HepG2 (cell line): ENCODE measurements at regions not wholly inside any gene's neighbourhood (a gene's known extent, or its start where the extent isn't known, plus 50 kb on each side); places are given as distances from the start of the nearest gene placed in this dataset.

Experiments used
- DNMT1 ChIP-seq: sonication (generic); formaldehyde crosslinking; IDR thresholded peaks from 2 replicates; pipeline ENCODE4 v1.5.1; 2020; ENCODE audit warnings: mild to moderate bottlenecking, missing genetic modification reagents
- EP300 ChIP-seq, 3 experiments: sonication (generic) in 1 of 3; formaldehyde crosslinking in 1 of 3; IDR thresholded peaks; 2 replicates each; pipeline versions ENCODE4 v1.5.1 to v1.6.1; 2011 to 2020; ENCODE audit warnings: low read depth in 2 of 3, low read length in 2 of 3, borderline replicate concordance in 1 of 3, improper control_type of control experiment in 1 of 3, mild to moderate bottlenecking in 1 of 3, missing genetic modification reagents in 1 of 3, moderate library complexity in 1 of 3
- GLI4 ChIP-seq: sonication (generic); formaldehyde crosslinking; IDR thresholded peaks from 2 replicates; pipeline ENCODE4 v1.5.1; 2020; ENCODE audit warnings: missing genetic modification reagents, mild to moderate bottlenecking, moderate library complexity, borderline replicate concordance
- GTF2F1 ChIP-seq: fragments of 150-350 bp; IDR thresholded peaks from 2 replicates; pipeline ENCODE4 v1.6.1; 2014; ENCODE audit warnings: low read length
- NFE2 ChIP-seq: sonication (generic); formaldehyde crosslinking; IDR thresholded peaks from 2 replicates; pipeline ENCODE4 v1.4.0; 2020; ENCODE audit warnings: missing genetic modification reagents
- NR2F6 ChIP-seq, 2 experiments: IDR thresholded peaks; 2 replicates each; pipeline ENCODE4 v1.6.1; 2016; ENCODE audit warnings: antibody characterized with exemption in 1 of 2, mild to moderate bottlenecking in 1 of 2
- RBAK ChIP-seq: sonication (generic); formaldehyde crosslinking; IDR thresholded peaks from 2 replicates; pipeline ENCODE4 v1.5.1; 2020; ENCODE audit warnings: mild to moderate bottlenecking, missing genetic modification reagents
- SIN3B ChIP-seq: fragments of 150-350 bp; IDR thresholded peaks from 2 replicates; pipeline ENCODE4 v1.6.1; 2014; ENCODE audit warnings: low read length
- SMARCC2 ChIP-seq: fragments of 450-650 bp; IDR thresholded peaks from 2 replicates; pipeline ENCODE4 v1.6.1; 2017; ENCODE audit warnings: antibody characterized with exemption, mild to moderate bottlenecking
- ZNF33A ChIP-seq: sonication (generic); formaldehyde crosslinking; IDR thresholded peaks from 2 replicates; pipeline ENCODE4 v1.5.1; 2020; ENCODE audit warnings: missing genetic modification reagents, mild to moderate bottlenecking, moderate library complexity, borderline replicate concordance
- ZNF430 ChIP-seq: sonication (generic); formaldehyde crosslinking; IDR thresholded peaks from 2 replicates; pipeline ENCODE4 v1.9.0; 2021; ENCODE audit warnings: mild to moderate bottlenecking, missing genetic modification reagents
- TF ChIP-seq, protein P1 (sequence below): sonication (generic); formaldehyde crosslinking; IDR thresholded peaks from 2 replicates; pipeline ENCODE4 v1.5.0; 2020; ENCODE audit warnings: mild to moderate bottlenecking, missing genetic modification reagents, borderline replicate concordance
- TF ChIP-seq, protein P2 (sequence below): sonication (generic); formaldehyde crosslinking; IDR thresholded peaks from 2 replicates; pipeline ENCODE4 v1.4.0; 2020; ENCODE audit warnings: missing genetic modification reagents, borderline replicate concordance
- TF ChIP-seq, protein P3 (sequence below): sonication (generic); formaldehyde crosslinking; IDR thresholded peaks from 2 replicates; pipeline ENCODE4 v1.9.0; 2021; ENCODE audit warnings: missing genetic modification reagents, borderline replicate concordance

DNA sequence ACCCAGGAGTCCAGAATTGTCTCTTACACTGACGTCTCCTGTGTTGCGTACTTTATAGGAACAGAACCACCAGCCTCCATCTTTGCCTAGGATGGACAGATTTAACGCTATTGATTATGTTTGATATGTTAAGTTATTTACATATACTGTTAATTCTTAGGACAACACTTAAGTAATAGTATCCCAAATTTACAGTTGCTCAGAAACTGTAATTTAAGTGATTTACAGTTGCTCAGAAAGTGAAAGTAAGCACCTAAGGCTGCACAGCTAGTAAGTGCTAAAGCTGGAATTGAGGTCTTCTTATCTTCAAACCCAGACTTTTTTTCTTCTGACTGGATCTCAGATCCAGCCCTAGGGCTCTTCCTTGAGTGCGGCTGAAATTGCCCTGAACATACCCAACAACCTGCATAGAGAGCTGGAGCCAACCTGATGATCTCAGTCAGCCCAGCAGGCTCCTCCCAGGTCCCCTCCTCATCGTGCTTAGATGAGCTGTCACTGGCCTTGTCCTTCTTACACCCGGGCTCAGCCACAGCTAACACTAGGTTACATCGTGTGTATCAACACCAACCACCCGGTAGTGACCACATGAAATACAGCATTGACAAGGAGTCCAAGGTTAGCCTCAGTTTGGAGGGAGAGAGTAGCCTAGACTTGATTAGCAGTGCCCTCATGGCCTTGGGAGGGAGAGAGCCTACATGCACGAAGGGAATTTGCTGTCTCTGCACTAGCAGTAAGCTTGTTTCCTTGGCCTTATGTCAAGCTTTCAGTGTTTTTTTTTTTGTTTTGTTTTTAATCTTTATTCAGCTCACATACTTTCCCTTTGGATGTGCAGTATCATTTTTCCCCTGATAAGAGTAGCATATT lies 111.1 kb upstream of the ARHGAP5 start (continued):
- TF ChIP-seq, protein P1, sequence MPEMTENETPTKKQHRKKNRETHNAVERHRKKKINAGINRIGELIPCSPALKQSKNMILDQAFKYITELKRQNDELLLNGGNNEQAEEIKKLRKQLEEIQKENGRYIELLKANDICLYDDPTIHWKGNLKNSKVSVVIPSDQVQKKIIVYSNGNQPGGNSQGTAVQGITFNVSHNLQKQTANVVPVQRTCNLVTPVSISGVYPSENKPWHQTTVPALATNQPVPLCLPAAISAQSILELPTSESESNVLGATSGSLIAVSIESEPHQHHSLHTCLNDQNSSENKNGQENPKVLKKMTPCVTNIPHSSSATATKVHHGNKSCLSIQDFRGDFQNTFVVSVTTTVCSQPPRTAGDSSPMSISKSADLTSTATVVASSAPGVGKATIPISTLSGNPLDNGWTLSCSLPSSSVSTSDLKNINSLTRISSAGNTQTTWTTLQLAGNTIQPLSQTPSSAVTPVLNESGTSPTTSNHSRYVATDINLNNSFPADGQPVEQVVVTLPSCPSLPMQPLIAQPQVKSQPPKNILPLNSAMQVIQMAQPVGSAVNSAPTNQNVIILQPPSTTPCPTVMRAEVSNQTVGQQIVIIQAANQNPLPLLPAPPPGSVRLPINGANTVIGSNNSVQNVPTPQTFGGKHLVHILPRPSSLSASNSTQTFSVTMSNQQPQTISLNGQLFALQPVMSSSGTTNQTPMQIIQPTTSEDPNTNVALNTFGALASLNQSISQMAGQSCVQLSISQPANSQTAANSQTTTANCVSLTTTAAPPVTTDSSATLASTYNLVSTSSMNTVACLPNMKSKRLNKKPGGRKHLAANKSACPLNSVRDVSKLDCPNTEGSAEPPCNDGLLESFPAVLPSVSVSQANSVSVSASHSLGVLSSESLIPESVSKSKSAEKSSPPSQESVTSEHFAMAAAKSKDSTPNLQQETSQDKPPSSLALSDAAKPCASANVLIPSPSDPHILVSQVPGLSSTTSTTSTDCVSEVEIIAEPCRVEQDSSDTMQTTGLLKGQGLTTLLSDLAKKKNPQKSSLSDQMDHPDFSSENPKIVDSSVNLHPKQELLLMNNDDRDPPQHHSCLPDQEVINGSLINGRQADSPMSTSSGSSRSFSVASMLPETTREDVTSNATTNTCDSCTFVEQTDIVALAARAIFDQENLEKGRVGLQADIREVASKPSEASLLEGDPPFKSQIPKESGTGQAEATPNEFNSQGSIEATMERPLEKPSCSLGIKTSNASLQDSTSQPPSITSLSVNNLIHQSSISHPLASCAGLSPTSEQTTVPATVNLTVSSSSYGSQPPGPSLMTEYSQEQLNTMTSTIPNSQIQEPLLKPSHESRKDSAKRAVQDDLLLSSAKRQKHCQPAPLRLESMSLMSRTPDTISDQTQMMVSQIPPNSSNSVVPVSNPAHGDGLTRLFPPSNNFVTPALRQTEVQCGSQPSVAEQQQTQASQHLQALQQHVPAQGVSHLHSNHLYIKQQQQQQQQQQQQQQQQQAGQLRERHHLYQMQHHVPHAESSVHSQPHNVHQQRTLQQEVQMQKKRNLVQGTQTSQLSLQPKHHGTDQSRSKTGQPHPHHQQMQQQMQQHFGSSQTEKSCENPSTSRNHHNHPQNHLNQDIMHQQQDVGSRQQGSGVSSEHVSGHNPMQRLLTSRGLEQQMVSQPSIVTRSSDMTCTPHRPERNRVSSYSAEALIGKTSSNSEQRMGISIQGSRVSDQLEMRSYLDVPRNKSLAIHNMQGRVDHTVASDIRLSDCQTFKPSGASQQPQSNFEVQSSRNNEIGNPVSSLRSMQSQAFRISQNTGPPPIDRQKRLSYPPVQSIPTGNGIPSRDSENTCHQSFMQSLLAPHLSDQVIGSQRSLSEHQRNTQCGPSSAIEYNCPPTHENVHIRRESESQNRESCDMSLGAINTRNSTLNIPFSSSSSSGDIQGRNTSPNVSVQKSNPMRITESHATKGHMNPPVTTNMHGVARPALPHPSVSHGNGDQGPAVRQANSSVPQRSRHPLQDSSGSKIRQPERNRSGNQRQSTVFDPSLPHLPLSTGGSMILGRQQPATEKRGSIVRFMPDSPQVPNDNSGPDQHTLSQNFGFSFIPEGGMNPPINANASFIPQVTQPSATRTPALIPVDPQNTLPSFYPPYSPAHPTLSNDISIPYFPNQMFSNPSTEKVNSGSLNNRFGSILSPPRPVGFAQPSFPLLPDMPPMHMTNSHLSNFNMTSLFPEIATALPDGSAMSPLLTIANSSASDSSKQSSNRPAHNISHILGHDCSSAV (CRISPR knock-in tag), result no peak
- TF ChIP-seq EP300 (IDR thresholded peaks at IDR 0.05; ENCODE audit: low read depth in 2 of 2, low read length in 2 of 2) (peak; percentile 36 to 80; a peak in 2 of 4 replicates), EP300 (CRISPR knock-in tag; IDR thresholded peaks at IDR 0.05; ENCODE audit: borderline replicate concordance) (peak; percentile 92), DNMT1 (CRISPR knock-in tag) (no peak), NR2F6 (IDR thresholded peaks at IDR 0.05) (peak; percentile 58), NR2F6 (CRISPR knock-in tag; IDR thresholded peaks at IDR 0.05) (peak; percentile 92), ZNF33A (CRISPR knock-in tag) (no peak), SMARCC2 (no peak), GLI4 (CRISPR knock-in tag) (0 out of 2 replicates have a peak, but pooled peaks have one; percentile 7), RBAK (no peak), NFE2 (CRISPR knock-in tag) (no peak), ZNF430 (no peak), GTF2F1 (no peak), SIN3B (no peak)
- TF ChIP-seq, protein P2, sequence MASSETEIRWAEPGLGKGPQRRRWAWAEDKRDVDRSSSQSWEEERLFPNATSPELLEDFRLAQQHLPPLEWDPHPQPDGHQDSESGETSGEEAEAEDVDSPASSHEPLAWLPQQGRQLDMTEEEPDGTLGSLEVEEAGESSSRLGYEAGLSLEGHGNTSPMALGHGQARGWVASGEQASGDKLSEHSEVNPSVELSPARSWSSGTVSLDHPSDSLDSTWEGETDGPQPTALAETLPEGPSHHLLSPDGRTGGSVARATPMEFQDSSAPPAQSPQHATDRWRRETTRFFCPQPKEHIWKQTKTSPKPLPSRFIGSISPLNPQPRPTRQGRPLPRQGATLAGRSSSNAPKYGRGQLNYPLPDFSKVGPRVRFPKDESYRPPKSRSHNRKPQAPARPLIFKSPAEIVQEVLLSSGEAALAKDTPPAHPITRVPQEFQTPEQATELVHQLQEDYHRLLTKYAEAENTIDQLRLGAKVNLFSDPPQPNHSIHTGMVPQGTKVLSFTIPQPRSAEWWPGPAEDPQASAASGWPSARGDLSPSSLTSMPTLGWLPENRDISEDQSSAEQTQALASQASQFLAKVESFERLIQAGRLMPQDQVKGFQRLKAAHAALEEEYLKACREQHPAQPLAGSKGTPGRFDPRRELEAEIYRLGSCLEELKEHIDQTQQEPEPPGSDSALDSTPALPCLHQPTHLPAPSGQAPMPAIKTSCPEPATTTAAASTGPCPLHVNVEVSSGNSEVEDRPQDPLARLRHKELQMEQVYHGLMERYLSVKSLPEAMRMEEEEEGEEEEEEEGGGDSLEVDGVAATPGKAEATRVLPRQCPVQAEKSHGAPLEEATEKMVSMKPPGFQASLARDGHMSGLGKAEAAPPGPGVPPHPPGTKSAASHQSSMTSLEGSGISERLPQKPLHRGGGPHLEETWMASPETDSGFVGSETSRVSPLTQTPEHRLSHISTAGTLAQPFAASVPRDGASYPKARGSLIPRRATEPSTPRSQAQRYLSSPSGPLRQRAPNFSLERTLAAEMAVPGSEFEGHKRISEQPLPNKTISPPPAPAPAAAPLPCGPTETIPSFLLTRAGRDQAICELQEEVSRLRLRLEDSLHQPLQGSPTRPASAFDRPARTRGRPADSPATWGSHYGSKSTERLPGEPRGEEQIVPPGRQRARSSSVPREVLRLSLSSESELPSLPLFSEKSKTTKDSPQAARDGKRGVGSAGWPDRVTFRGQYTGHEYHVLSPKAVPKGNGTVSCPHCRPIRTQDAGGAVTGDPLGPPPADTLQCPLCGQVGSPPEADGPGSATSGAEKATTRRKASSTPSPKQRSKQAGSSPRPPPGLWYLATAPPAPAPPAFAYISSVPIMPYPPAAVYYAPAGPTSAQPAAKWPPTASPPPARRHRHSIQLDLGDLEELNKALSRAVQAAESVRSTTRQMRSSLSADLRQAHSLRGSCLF (CRISPR knock-in tag), result no peak
- TF ChIP-seq, protein P3, sequence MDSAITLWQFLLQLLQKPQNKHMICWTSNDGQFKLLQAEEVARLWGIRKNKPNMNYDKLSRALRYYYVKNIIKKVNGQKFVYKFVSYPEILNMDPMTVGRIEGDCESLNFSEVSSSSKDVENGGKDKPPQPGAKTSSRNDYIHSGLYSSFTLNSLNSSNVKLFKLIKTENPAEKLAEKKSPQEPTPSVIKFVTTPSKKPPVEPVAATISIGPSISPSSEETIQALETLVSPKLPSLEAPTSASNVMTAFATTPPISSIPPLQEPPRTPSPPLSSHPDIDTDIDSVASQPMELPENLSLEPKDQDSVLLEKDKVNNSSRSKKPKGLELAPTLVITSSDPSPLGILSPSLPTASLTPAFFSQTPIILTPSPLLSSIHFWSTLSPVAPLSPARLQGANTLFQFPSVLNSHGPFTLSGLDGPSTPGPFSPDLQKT (CRISPR knock-in tag), result no peak
